Esophagus squamous epithelium (tissue), 4 donors: ENCODE measurements at regions not wholly inside any gene's neighbourhood (a gene's known extent, or its start where the extent isn't known, plus 50 kb on each side); places are given as distances from the start of the nearest gene placed in this dataset.

ENCODE experiments used
- CTCF ChIP-seq, 6 experiments: fragments of 450-650 bp in 4 of 6; fragments of 200-600 bp in 2 of 6; sonication (generic) in 2 of 6; IDR thresholded peaks; one replicate each; pipeline ENCODE4 v1.5.1; 2016 to 2019; ENCODE audit warnings: antibody characterized with exemption in 6 of 6, mild to moderate bottlenecking in 4 of 6, moderate library complexity in 4 of 6
- POLR2A ChIP-seq, 4 donors: fragments of 450-650 bp; IDR thresholded peaks; one replicate each; pipeline ENCODE4 v1.6.1; 2017; ENCODE audit warnings: antibody characterized with exemption in 4 of 4, mild to moderate bottlenecking in 4 of 4, moderate library complexity in 3 of 4

GRCh38 chr4:65071564-65071963, 598.7 kb downstream of the EPHA5 start:
- TF ChIP-seq CTCF (IDR thresholded peaks at IDR 0.05): no peak
- TF ChIP-seq POLR2A (IDR thresholded peaks at IDR 0.05): no peak
